Loucy (cell line): ENCODE measurements at regions not wholly inside any gene's neighbourhood (a gene's known extent, or its start where the extent isn't known, plus 50 kb on each side); places are given as distances from the start of the nearest gene placed in this dataset.

Experiments used
- EZH2phosphoT487 ChIP-seq: fragments of 200-600 bp; IDR thresholded peaks from 2 replicates; pipeline ENCODE4 v1.6.1; 2018; ENCODE audit warnings: antibody characterized with exemption, mild to moderate bottlenecking, moderate library complexity, borderline replicate concordance
- TF ChIP-seq, protein P1 (sequence below): fragments of 200-600 bp; sonication (generic); conservative IDR thresholded peaks from 2 replicates; pipeline ENCODE4 v1.5.1; 2014; ENCODE audit warnings: mild to moderate bottlenecking, antibody characterized with exemption, low read length

DNA sequence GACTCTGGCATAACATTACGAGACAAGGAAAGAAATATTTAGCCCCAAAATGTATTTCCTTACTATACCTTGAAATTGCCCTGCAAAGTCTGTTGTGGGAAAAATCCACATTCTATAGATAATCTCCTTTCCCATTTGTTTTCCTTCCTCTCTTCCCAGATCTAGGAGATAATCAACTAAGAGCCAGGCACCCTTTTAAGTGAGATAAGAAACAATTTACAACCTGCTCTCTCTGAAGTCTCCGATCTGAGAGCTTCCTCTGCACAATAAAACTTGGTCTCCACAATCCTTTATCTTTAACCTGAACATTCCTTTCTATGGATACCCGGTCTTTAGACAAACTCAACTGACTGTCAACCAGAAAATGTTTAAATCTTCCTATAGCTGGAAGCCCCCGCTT is 1160.7 kb upstream of the NRXN1 start:
- TF ChIP-seq, protein P1, sequence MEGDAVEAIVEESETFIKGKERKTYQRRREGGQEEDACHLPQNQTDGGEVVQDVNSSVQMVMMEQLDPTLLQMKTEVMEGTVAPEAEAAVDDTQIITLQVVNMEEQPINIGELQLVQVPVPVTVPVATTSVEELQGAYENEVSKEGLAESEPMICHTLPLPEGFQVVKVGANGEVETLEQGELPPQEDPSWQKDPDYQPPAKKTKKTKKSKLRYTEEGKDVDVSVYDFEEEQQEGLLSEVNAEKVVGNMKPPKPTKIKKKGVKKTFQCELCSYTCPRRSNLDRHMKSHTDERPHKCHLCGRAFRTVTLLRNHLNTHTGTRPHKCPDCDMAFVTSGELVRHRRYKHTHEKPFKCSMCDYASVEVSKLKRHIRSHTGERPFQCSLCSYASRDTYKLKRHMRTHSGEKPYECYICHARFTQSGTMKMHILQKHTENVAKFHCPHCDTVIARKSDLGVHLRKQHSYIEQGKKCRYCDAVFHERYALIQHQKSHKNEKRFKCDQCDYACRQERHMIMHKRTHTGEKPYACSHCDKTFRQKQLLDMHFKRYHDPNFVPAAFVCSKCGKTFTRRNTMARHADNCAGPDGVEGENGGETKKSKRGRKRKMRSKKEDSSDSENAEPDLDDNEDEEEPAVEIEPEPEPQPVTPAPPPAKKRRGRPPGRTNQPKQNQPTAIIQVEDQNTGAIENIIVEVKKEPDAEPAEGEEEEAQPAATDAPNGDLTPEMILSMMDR = no peak
- TF ChIP-seq EZH2phosphoT487 = no peak
